Stimulated activated CD8-positive, alpha-beta memory T cell treated with anti-CD3 and anti-CD28 coated beads, Interleukin-4, amount 100 ng/mL, for 4 hours (primary cell): ENCODE measurements at regions not wholly inside any gene's neighbourhood (a gene's known extent, or its start where the extent isn't known, plus 50 kb on each side); places are given as distances from the start of the nearest gene placed in this dataset.

Experiments used
- DNase-seq, 2 donors: peaks; one replicate each; pipeline ENCODE4 v3.0.0-alpha.2; 2020; ENCODE audit warnings: low read depth in 2 of 2, low spot score in 1 of 2

GRCh38 chr12:65623507-65623906 lies 200.8 kb upstream of the HMGA2 start:
- no peak for DNase-seq

GRCh38 chr12:65624554-65625086 lies 199.7 kb upstream of the HMGA2 start:
- DNase-seq = no peak

- no peak for DNase-seq
Observed at GRCh38 chr12:65628061-65628460, 196.2 kb upstream of the HMGA2 start.

- no peak for DNase-seq
Observed at GRCh38 chr12:65630555-65630954, 193.7 kb upstream of the HMGA2 start.

- DNase-seq = no peak
Observed at GRCh38 chr12:65631621-65632111, 192.6 kb upstream of the HMGA2 start.

- DNase-seq = no peak
Observed at GRCh38 chr12:65632131-65632855, 192.0 kb upstream of the HMGA2 start.

GRCh38 chr12:65634061-65634460 lies 190.2 kb upstream of the HMGA2 start:
- DNase-seq = no peak

- DNase-seq = no peak
Observed at GRCh38 chr12:65634626-65635331, 189.5 kb upstream of the HMGA2 start.

GRCh38 chr12:65636436-65636835 lies 187.8 kb upstream of the HMGA2 start:
- no peak for DNase-seq

GRCh38 chr12:65637150-65637549 lies 187.1 kb upstream of the HMGA2 start:
- no peak for DNase-seq

GRCh38 chr12:65637774-65638173 lies 186.5 kb upstream of the HMGA2 start:
- no peak for DNase-seq

GRCh38 chr12:65638324-65638723 lies 186.0 kb upstream of the HMGA2 start:
- no peak for DNase-seq

- DNase-seq = no peak
Observed at GRCh38 chr12:65640489-65640901, 183.8 kb upstream of the HMGA2 start.

GRCh38 chr12:65642061-65642661 lies 182.1 kb upstream of the HMGA2 start:
- no peak for DNase-seq

GRCh38 chr12:65643171-65643570 lies 181.1 kb upstream of the HMGA2 start:
- DNase-seq = no peak

GRCh38 chr12:65643595-65644386 lies 180.5 kb upstream of the HMGA2 start:
- no peak for DNase-seq

GRCh38 chr12:65646127-65646643 lies 178.1 kb upstream of the HMGA2 start:
- DNase-seq = no peak

- DNase-seq = no peak
Observed at GRCh38 chr12:65647074-65647473, 177.2 kb upstream of the HMGA2 start.

GRCh38 chr12:65648461-65648860 lies 175.8 kb upstream of the HMGA2 start:
- no peak for DNase-seq

GRCh38 chr12:65649126-65649525 lies 175.2 kb upstream of the HMGA2 start:
- DNase-seq = no peak

- no peak for DNase-seq
Observed at GRCh38 chr12:65651060-65651459, 173.2 kb upstream of the HMGA2 start.
